ENCODE measurements at regions not wholly inside any gene's neighbourhood (a gene's known extent, or its start where the extent isn't known, plus 50 kb on each side); places are given as distances from the start of the nearest gene placed in this dataset.

GRCh38 chr2:111628221-111628620, 255.8 kb downstream of the ANAPC1 start:
- DNase-seq: no peak

GRCh38 chr2:111629983-111630382, 254.0 kb downstream of the ANAPC1 start:
- DNase-seq: no peak

GRCh38 chr2:111632661-111633060, 251.3 kb downstream of the ANAPC1 start:
- no peak for DNase-seq

- DNase-seq: no peak
Observed at GRCh38 chr2:111633189-111633588, 250.8 kb downstream of the ANAPC1 start.

GRCh38 chr2:111633643-111634042, 250.3 kb downstream of the ANAPC1 start:
- no peak for DNase-seq

- DNase-seq: no peak
Observed at GRCh38 chr2:111634050-111634794, 249.8 kb downstream of the ANAPC1 start.

GRCh38 chr2:111634995-111635538, 248.9 kb downstream of the ANAPC1 start:
- no peak for DNase-seq

GRCh38 chr2:111636905-111637304, 247.1 kb downstream of the ANAPC1 start:
- no peak for DNase-seq

- no peak for DNase-seq
Observed at GRCh38 chr2:111638274-111638877, 245.6 kb downstream of the ANAPC1 start.

- DNase-seq: peak; percentile 10
Observed at GRCh38 chr2:111640480-111640879, 243.5 kb downstream of the ANAPC1 start.

GRCh38 chr2:111642586-111643327, 241.2 kb downstream of the ANAPC1 start:
- no peak for DNase-seq

GRCh38 chr2:111643759-111644158, 240.2 kb downstream of the ANAPC1 start:
- no peak for DNase-seq

- no peak for DNase-seq
Observed at GRCh38 chr2:111647359-111647758, 236.6 kb downstream of the ANAPC1 start.

- DNase-seq: no peak
Observed at GRCh38 chr2:111652038-111652437, 232.0 kb downstream of the ANAPC1 start.

GRCh38 chr2:111652681-111653080, 231.3 kb downstream of the ANAPC1 start:
- DNase-seq: no peak

- DNase-seq: no peak
Observed at GRCh38 chr2:111653103-111653624, 230.8 kb downstream of the ANAPC1 start.

- DNase-seq: no peak
Observed at GRCh38 chr2:111653913-111654312, 230.1 kb downstream of the ANAPC1 start.

GRCh38 chr2:111654829-111655228, 229.2 kb downstream of the ANAPC1 start:
- no peak for DNase-seq

GRCh38 chr2:111656436-111656835, 227.6 kb downstream of the ANAPC1 start:
- DNase-seq: no peak

GRCh38 chr2:111656894-111657293, 227.1 kb downstream of the ANAPC1 start:
- DNase-seq: no peak

GRCh38 chr2:111657351-111657975, 226.5 kb downstream of the ANAPC1 start:
- DNase-seq: no peak

GRCh38 chr2:111659361-111660333, 224.3 kb downstream of the ANAPC1 start:
- peak; percentile 23 for DNase-seq

All from NCI-H510A (cell line).